Fibroblast of skin of back (primary cell): ENCODE measurements at regions not wholly inside any gene's neighbourhood (a gene's known extent, or its start where the extent isn't known, plus 50 kb on each side); places are given as distances from the start of the nearest gene placed in this dataset.
"Not testable (repeated sequence)": the region's sequence is repeated elsewhere in the genome, so short reads cannot be mapped to it uniquely, and the experiment has no call there.

Source experiments
- DNase-seq: peaks from one replicate; pipeline ENCODE4 v3.0.0-alpha.2; 2013

GRCh38 chr21:17679002-17679600, 66.4 kb upstream of the BTG3 start:
- peak; percentile 61 for DNase-seq

- DNase-seq: not testable (repeated sequence)
These were observed 64.2 kb upstream of the BTG3 start for GRCh38 chr21:17676930-17677329.

- no peak for DNase-seq
These were observed 61.4 kb upstream of the BTG3 start for GRCh38 chr21:17674106-17674505.

- peak; percentile 7 for DNase-seq
These were observed 60.7 kb upstream of the BTG3 start for GRCh38 chr21:17673261-17674020.

GRCh38 chr21:17671733-17672132, 59.0 kb upstream of the BTG3 start:
- DNase-seq: no peak

GRCh38 chr21:17668479-17669140, 55.9 kb upstream of the BTG3 start:
- DNase-seq: no peak

GRCh38 chr21:17667256-17667655, 54.6 kb upstream of the BTG3 start:
- no peak for DNase-seq
